Dendritic cell treated with granulocyte-macrophage colony-stimulating factor and Interleukin-4, amounts not matched to agents 40 ng/mL and 50 ng/mL, for 4 days (primary cell): ENCODE measurements at regions not wholly inside any gene's neighbourhood (a gene's known extent, or its start where the extent isn't known, plus 50 kb on each side); places are given as distances from the start of the nearest gene placed in this dataset.

Experiments
- H3K27ac Mint-ChIP-seq: one replicate; pipeline ENCODE4 v1.8.0; 2022; ENCODE audit warnings: mild to moderate bottlenecking, mixed read lengths
- H3K27me3 Mint-ChIP-seq: one replicate; pipeline ENCODE4 v1.8.0; 2022; ENCODE audit warnings: mild to moderate bottlenecking, mixed read lengths
- H3K36me3 Mint-ChIP-seq: one replicate; pipeline ENCODE4 v1.8.0; 2022; ENCODE audit warnings: low read depth, mixed read lengths
- H3K4me1 Mint-ChIP-seq: one replicate; pipeline ENCODE4 v1.8.0; 2022; ENCODE audit warnings: low read depth, mixed read lengths
- H3K4me3 Mint-ChIP-seq: one replicate; pipeline ENCODE4 v1.8.0; 2022; ENCODE audit warnings: mild to moderate bottlenecking, moderate library complexity, mixed read lengths
- H3K9me3 Mint-ChIP-seq: one replicate; pipeline ENCODE4 v1.8.0; 2022; ENCODE audit warnings: mixed read lengths
- intact Hi-C: fragments of 100-400 bp; cut with micrococcal nuclease; formaldehyde crosslinking; loops from one replicate; pipeline ENCODE4 v1.15.0; 2022

GRCh38 chr20:52448513-52449232, 257.1 kb upstream of the ZFP64 start:
- no peaks in the 10 kb centered on the region for H3K36me3 Mint-ChIP-seq
- H3K27ac Mint-ChIP-seq: no peak overlapping the region

GRCh38 chr20:52447225-52447551, 255.6 kb upstream of the ZFP64 start:
- intact Hi-C loops: no loop called here
- no peaks in the 10 kb centered on the region for H3K4me1 Mint-ChIP-seq
- H3K27ac Mint-ChIP-seq: no peak overlapping the region
- no peak overlapping the region for H3K4me3 Mint-ChIP-seq
- no peaks in the 10 kb centered on the region for H3K9me3 Mint-ChIP-seq
- no peaks in the 10 kb centered on the region for H3K27me3 Mint-ChIP-seq
- H3K36me3 Mint-ChIP-seq: no peaks in the 10 kb centered on the region

More at GRCh38 chr20:52448513-52449232, 257.1 kb upstream of the ZFP64 start:
- Mint-ChIP-seq H3K9me3 (no peaks in the 10 kb centered on the region), H3K27me3 (peaks cover 1% of the 10 kb centered on the region), H3K4me1 (no peaks in the 10 kb centered on the region), H3K4me3 (no peak overlapping the region)
- intact Hi-C loops: no loop called here

GRCh38 chr20:52446421-52447224, 255.0 kb upstream of the ZFP64 start:
- H3K9me3 Mint-ChIP-seq: no peaks in the 10 kb centered on the region
- intact Hi-C loops: no loop called here
- no peaks in the 10 kb centered on the region for H3K4me1 Mint-ChIP-seq
- peaks cover 5% of the 10 kb centered on the region for H3K27me3 Mint-ChIP-seq
- no peak overlapping the region for H3K4me3 Mint-ChIP-seq
- H3K36me3 Mint-ChIP-seq: no peaks in the 10 kb centered on the region
- no peak overlapping the region for H3K27ac Mint-ChIP-seq

GRCh38 chr20:52444455-52444854, 252.9 kb upstream of the ZFP64 start:
- no peak overlapping the region for H3K4me3 Mint-ChIP-seq
- H3K27ac Mint-ChIP-seq: no peak overlapping the region
- intact Hi-C loops: no loop called here
- no peaks in the 10 kb centered on the region for H3K9me3 Mint-ChIP-seq
- no peaks in the 10 kb centered on the region for H3K4me1 Mint-ChIP-seq
- no peaks in the 10 kb centered on the region for H3K36me3 Mint-ChIP-seq
- peaks cover 7% of the 10 kb centered on the region for H3K27me3 Mint-ChIP-seq

- H3K4me3 Mint-ChIP-seq: no peak overlapping the region
- H3K36me3 Mint-ChIP-seq: no peaks in the 10 kb centered on the region
- no peaks in the 10 kb centered on the region for H3K4me1 Mint-ChIP-seq
- intact Hi-C loops: no loop called here
- no peak overlapping the region for H3K27ac Mint-ChIP-seq
- H3K9me3 Mint-ChIP-seq: no peaks in the 10 kb centered on the region
- peaks cover 7% of the 10 kb centered on the region for H3K27me3 Mint-ChIP-seq
Measured at GRCh38 chr20:52443874-52444273, 252.3 kb upstream of the ZFP64 start.

- Mint-ChIP-seq H3K27ac (no peak overlapping the region), H3K4me1 (no peaks in the 10 kb centered on the region), H3K4me3 (no peak overlapping the region), H3K27me3 (peaks cover 7% of the 10 kb centered on the region), H3K9me3 (no peaks in the 10 kb centered on the region), H3K36me3 (no peaks in the 10 kb centered on the region)
- intact Hi-C loops: no loop called here
Measured at GRCh38 chr20:52441710-52442109, 250.1 kb upstream of the ZFP64 start.

- H3K36me3 Mint-ChIP-seq: no peaks in the 10 kb centered on the region
- H3K4me3 Mint-ChIP-seq: no peak overlapping the region
- H3K4me1 Mint-ChIP-seq: no peaks in the 10 kb centered on the region
- intact Hi-C loops: no loop called here
- peaks cover 7% of the 10 kb centered on the region for H3K27me3 Mint-ChIP-seq
- no peak overlapping the region for H3K27ac Mint-ChIP-seq
- H3K9me3 Mint-ChIP-seq: no peaks in the 10 kb centered on the region
Measured at GRCh38 chr20:52439375-52439774, 247.8 kb upstream of the ZFP64 start.

GRCh38 chr20:52438326-52438963, 246.9 kb upstream of the ZFP64 start:
- Mint-ChIP-seq H3K4me3 (no peak overlapping the region), H3K27ac (no peak overlapping the region), H3K9me3 (no peaks in the 10 kb centered on the region), H3K4me1 (no peaks in the 10 kb centered on the region), H3K36me3 (no peaks in the 10 kb centered on the region), H3K27me3 (peaks cover 7% of the 10 kb centered on the region)
- intact Hi-C loops: no loop called here

GRCh38 chr20:52434453-52434852, 242.9 kb upstream of the ZFP64 start:
- Mint-ChIP-seq H3K4me3 (no peak overlapping the region), H3K27me3 (no peaks in the 10 kb centered on the region), H3K36me3 (no peaks in the 10 kb centered on the region), H3K27ac (no peak overlapping the region), H3K4me1 (no peaks in the 10 kb centered on the region), H3K9me3 (peaks cover 19% of the 10 kb centered on the region)
- intact Hi-C loops: no loop called here

GRCh38 chr20:52434041-52434425, 242.5 kb upstream of the ZFP64 start:
- H3K4me1 Mint-ChIP-seq: no peaks in the 10 kb centered on the region
- H3K27ac Mint-ChIP-seq: no peak overlapping the region
- H3K36me3 Mint-ChIP-seq: no peaks in the 10 kb centered on the region
- no peaks in the 10 kb centered on the region for H3K27me3 Mint-ChIP-seq
- intact Hi-C loops: no loop called here
- H3K4me3 Mint-ChIP-seq: no peak overlapping the region
- peaks cover 19% of the 10 kb centered on the region for H3K9me3 Mint-ChIP-seq

- H3K9me3 Mint-ChIP-seq: peaks cover 19% of the 10 kb centered on the region
- no peaks in the 10 kb centered on the region for H3K27me3 Mint-ChIP-seq
- no peak overlapping the region for H3K27ac Mint-ChIP-seq
- no peak overlapping the region for H3K4me3 Mint-ChIP-seq
- H3K4me1 Mint-ChIP-seq: no peaks in the 10 kb centered on the region
- intact Hi-C loops: no loop called here
- no peaks in the 10 kb centered on the region for H3K36me3 Mint-ChIP-seq
Measured at GRCh38 chr20:52433326-52434040, 241.9 kb upstream of the ZFP64 start.

GRCh38 chr20:52432740-52433139, 241.2 kb upstream of the ZFP64 start:
- Mint-ChIP-seq H3K27ac (no peak overlapping the region), H3K4me1 (no peaks in the 10 kb centered on the region), H3K36me3 (no peaks in the 10 kb centered on the region), H3K27me3 (no peaks in the 10 kb centered on the region), H3K4me3 (no peak overlapping the region), H3K9me3 (peaks cover 19% of the 10 kb centered on the region)
- intact Hi-C loops: no loop called here

- Mint-ChIP-seq H3K36me3 (no peaks in the 10 kb centered on the region), H3K27ac (no peak overlapping the region), H3K27me3 (no peaks in the 10 kb centered on the region), H3K4me3 (no peak overlapping the region), H3K4me1 (peaks cover 8% of the 10 kb centered on the region), H3K9me3 (peaks cover 28% of the 10 kb centered on the region)
- intact Hi-C loops: no loop called here
Measured at GRCh38 chr20:52429029-52429428, 237.4 kb upstream of the ZFP64 start.

GRCh38 chr20:52427960-52428359, 236.4 kb upstream of the ZFP64 start:
- Mint-ChIP-seq H3K4me3 (no peak overlapping the region), H3K4me1 (peaks cover 8% of the 10 kb centered on the region)
- intact Hi-C loops: no loop called here

More at GRCh38 chr20:52427960-52428359, 236.4 kb upstream of the ZFP64 start:
- Mint-ChIP-seq H3K9me3 (peaks cover 31% of the 10 kb centered on the region), H3K36me3 (no peaks in the 10 kb centered on the region), H3K27me3 (no peaks in the 10 kb centered on the region), H3K27ac (no peak overlapping the region)
